Sigmoid colon (tissue), 6 donors: ENCODE measurements at regions not wholly inside any gene's neighbourhood (a gene's known extent, or its start where the extent isn't known, plus 50 kb on each side); places are given as distances from the start of the nearest gene placed in this dataset.

Source experiments
- DNase-seq: peaks from one replicate; pipeline ENCODE4 v3.0.0-alpha.2; 2019
- H3K27ac ChIP-seq, 4 donors: fragments of 200-600 bp; sonication (generic); one replicate each; pipeline ENCODE4 v1.5.1; 2016 to 2019; ENCODE audit warnings: mild to moderate bottlenecking in 1 of 4
- H3K27me3 ChIP-seq, 3 donors: fragments of 200-600 bp; sonication (generic); one replicate each; pipeline ENCODE4 v1.5.1; 2019; ENCODE audit warnings: mild to moderate bottlenecking in 1 of 3
- H3K36me3 ChIP-seq, 4 donors: fragments of 200-600 bp; sonication (generic); one replicate each; pipeline ENCODE4 v1.5.1; 2016 to 2019
- H3K4me1 ChIP-seq, 4 donors: fragments of 200-600 bp; sonication (generic); one replicate each; pipeline ENCODE4 v1.5.1; 2017 to 2019
- H3K4me3 ChIP-seq, 4 donors: fragments of 200-600 bp; sonication (generic); one replicate each; pipeline ENCODE4 v1.5.1; 2017 to 2019; ENCODE audit warnings: mild to moderate bottlenecking in 2 of 4, moderate library complexity in 1 of 4
- H3K9me3 ChIP-seq, 4 donors: fragments of 200-600 bp in 3 of 4; sonication (generic) in 3 of 4; one replicate each; pipeline versions ENCODE4 v1.5.1 to v1.6.1; 2013 to 2019
- CTCF ChIP-seq, 4 experiments: fragments of 450-650 bp in 3 of 4; fragments of 200-600 bp in 1 of 4; IDR thresholded peaks; one replicate each; pipeline ENCODE4 v1.5.1; 2016 to 2019; ENCODE audit warnings: antibody characterized with exemption in 4 of 4, mild to moderate bottlenecking in 3 of 4, moderate library complexity in 2 of 4
- EP300 ChIP-seq, 4 donors: sonication (generic); formaldehyde crosslinking; IDR thresholded peaks; one replicate each; pipeline ENCODE4 v1.6.1; 2017; ENCODE audit warnings: antibody characterized with exemption in 4 of 4
- POLR2A ChIP-seq, 2 donors: fragments of 450-650 bp; IDR thresholded peaks; one replicate each; pipeline ENCODE4 v1.6.1; 2016; ENCODE audit warnings: antibody characterized with exemption in 2 of 2, mild to moderate bottlenecking in 2 of 2, moderate library complexity in 2 of 2
- POLR2AphosphoS5 ChIP-seq, 4 donors: sonication (generic); formaldehyde crosslinking; IDR thresholded peaks; one replicate each; pipeline ENCODE4 v1.6.1; 2017; ENCODE audit warnings: antibody characterized with exemption in 4 of 4
- WGBS, 2 donors: extraction: QIAGEN DNeasy Blood & Tissue Kit; methylation state at CpG; one replicate each; pipeline ENCODE4 v1.1.7; 2013; 5-methylcytosine and 5-hydroxymethylcytosine counted together
- intact Hi-C: fragments of 100-400 bp; cut with DNase I; formaldehyde crosslinking; loops from one replicate; pipeline ENCODE4 v1.15.1; 2023
- donor health status: healthy with polysubstance abuse.
- donor health status: healthy.

- Histone ChIP-seq H3K27me3 (no peaks in the 10 kb centered on the region), H3K9me3 (no peaks in the 10 kb centered on the region), H3K4me1 (peaks cover 0 to 33% (median 21%) of the 10 kb centered on the region in 4 donors), H3K36me3 (no peaks in the 10 kb centered on the region), H3K4me3 (no peak overlapping the region), H3K27ac (no peak overlapping the region)
- no peak for DNase-seq
- TF ChIP-seq POLR2A (IDR thresholded peaks at IDR 0.05) (no peak), EP300 (IDR thresholded peaks at IDR 0.05) (no peak), CTCF (IDR thresholded peaks at IDR 0.05) (no peak), POLR2AphosphoS5 (IDR thresholded peaks at IDR 0.05) (no peak)
- WGBS, 2 donors = 73 to 81% methylated on average over 1 of the region's 1 CpG
- intact Hi-C loops = no loop called here
Observed at GRCh38 chr11:11073996-11074395, 216.1 kb upstream of the ZBED5 start.

GRCh38 chr11:11072067-11072466, 214.2 kb upstream of the ZBED5 start:
- no peak overlapping the region for H3K4me3 ChIP-seq
- intact Hi-C loops = no loop called here
- no peak for DNase-seq
- no peaks in the 10 kb centered on the region for H3K27me3 ChIP-seq
- no peak overlapping the region for H3K27ac ChIP-seq
- no peaks in the 10 kb centered on the region for H3K36me3 ChIP-seq
- WGBS, 2 donors = 54 to 72% methylated on average over 3 of the region's 3 CpGs
- no peaks in the 10 kb centered on the region for H3K9me3 ChIP-seq
- TF ChIP-seq CTCF (IDR thresholded peaks at IDR 0.05) = no peak
- no peak for TF ChIP-seq POLR2A (IDR thresholded peaks at IDR 0.05)
- no peak for TF ChIP-seq POLR2AphosphoS5 (IDR thresholded peaks at IDR 0.05)
- TF ChIP-seq EP300 (IDR thresholded peaks at IDR 0.05) = no peak
- peaks cover 0 to 29% (median 14%) of the 10 kb centered on the region in 4 donors for H3K4me1 ChIP-seq

- no peak overlapping the region for H3K4me3 ChIP-seq
- no peak for TF ChIP-seq CTCF (IDR thresholded peaks at IDR 0.05)
- no peak for TF ChIP-seq EP300 (IDR thresholded peaks at IDR 0.05)
- TF ChIP-seq POLR2A (IDR thresholded peaks at IDR 0.05) = no peak
- TF ChIP-seq POLR2AphosphoS5 (IDR thresholded peaks at IDR 0.05) = no peak
- WGBS, 2 donors = 32 to 58% methylated on average over 1 of the region's 1 CpG
- no peak for DNase-seq
- no peak overlapping the region for H3K27ac ChIP-seq
- no peaks in the 10 kb centered on the region for H3K27me3 ChIP-seq
- intact Hi-C loops = no loop called here
- peaks cover 0 to 29% (median 14%) of the 10 kb centered on the region in 4 donors for H3K4me1 ChIP-seq
- H3K9me3 ChIP-seq = no peaks in the 10 kb centered on the region
- no peaks in the 10 kb centered on the region for H3K36me3 ChIP-seq
Observed at GRCh38 chr11:11071486-11071885, 213.6 kb upstream of the ZBED5 start.

- H3K4me3 ChIP-seq = no peak overlapping the region
- H3K27ac ChIP-seq = no peak overlapping the region
- TF ChIP-seq CTCF (IDR thresholded peaks at IDR 0.05) = no peak
- TF ChIP-seq POLR2A (IDR thresholded peaks at IDR 0.05) = no peak
- no peak for TF ChIP-seq EP300 (IDR thresholded peaks at IDR 0.05)
- no peak for TF ChIP-seq POLR2AphosphoS5 (IDR thresholded peaks at IDR 0.05)
- DNase-seq = no peak
- no peaks in the 10 kb centered on the region for H3K36me3 ChIP-seq
- H3K4me1 ChIP-seq = peaks cover 0 to 26% (median 14%) of the 10 kb centered on the region in 4 donors
- H3K27me3 ChIP-seq = no peaks in the 10 kb centered on the region
- intact Hi-C loops = no loop called here
- WGBS, 2 donors = 75 to 80% methylated on average over 9 of the region's 9 CpGs
- no peaks in the 10 kb centered on the region for H3K9me3 ChIP-seq
Observed at GRCh38 chr11:11070976-11071375, 213.1 kb upstream of the ZBED5 start.
